HTR-8/SVneo (cell line): ENCODE measurements at regions not wholly inside any gene's neighbourhood (a gene's known extent, or its start where the extent isn't known, plus 50 kb on each side); places are given as distances from the start of the nearest gene placed in this dataset.

Experiments
- DNase-seq: peaks from one replicate; pipeline ENCODE4 v3.0.0; 2011; ENCODE audit warnings: low spot score, mixed read lengths; ENCODE audit not compliant: insufficient read length
- FAIRE-seq: peaks from 2 replicates; lab custom pipeline; 2011; peaks lifted over from hg19 to GRCh38; lab: Jason Lieb, UNC

GRCh38 chr4:30922625-30923024, 202.5 kb downstream of the PCDH7 start:
- FAIRE-seq (no peak), DNase-seq (no peak)

- DNase-seq (no peak), FAIRE-seq (no peak)
These were observed 204.3 kb downstream of the PCDH7 start for GRCh38 chr4:30924495-30924894.

- FAIRE-seq = no peak
- no peak for DNase-seq
These were observed 209.5 kb downstream of the PCDH7 start for GRCh38 chr4:30929649-30930048.

- FAIRE-seq = no peak
These were observed 210.1 kb downstream of the PCDH7 start for GRCh38 chr4:30930276-30930675.

GRCh38 chr4:30932581-30932980, 212.4 kb downstream of the PCDH7 start:
- FAIRE-seq (no peak), DNase-seq (no peak)

More at GRCh38 chr4:30930276-30930675, 210.1 kb downstream of the PCDH7 start:
- no peak for DNase-seq

GRCh38 chr4:30939069-30939468, 218.9 kb downstream of the PCDH7 start:
- no peak for FAIRE-seq
- no peak for DNase-seq

GRCh38 chr4:30939684-30940083, 219.5 kb downstream of the PCDH7 start:
- DNase-seq (no peak), FAIRE-seq (no peak)

GRCh38 chr4:30941641-30942040, 221.5 kb downstream of the PCDH7 start:
- no peak for FAIRE-seq
- no peak for DNase-seq

GRCh38 chr4:30943356-30943755, 223.2 kb downstream of the PCDH7 start:
- DNase-seq = no peak
- FAIRE-seq = no peak

- FAIRE-seq (no peak), DNase-seq (no peak)
These were observed 225.4 kb downstream of the PCDH7 start for GRCh38 chr4:30945586-30945985.

GRCh38 chr4:30946288-30946687, 226.1 kb downstream of the PCDH7 start:
- no peak for FAIRE-seq

GRCh38 chr4:30948653-30949052, 228.5 kb downstream of the PCDH7 start:
- no peak for DNase-seq
- FAIRE-seq = no peak

More at GRCh38 chr4:30946288-30946687, 226.1 kb downstream of the PCDH7 start:
- DNase-seq = no peak

- peak; percentile 14 for DNase-seq
- FAIRE-seq = no peak
These were observed 230.6 kb downstream of the PCDH7 start for GRCh38 chr4:30950737-30951136.

GRCh38 chr4:30952526-30953219, 232.5 kb downstream of the PCDH7 start:
- FAIRE-seq (no peak), DNase-seq (no peak)

- DNase-seq (no peak), FAIRE-seq (no peak)
These were observed 233.6 kb downstream of the PCDH7 start for GRCh38 chr4:30953799-30954198.

- no peak for FAIRE-seq
- DNase-seq = no peak
These were observed 236.7 kb downstream of the PCDH7 start for GRCh38 chr4:30956916-30957315.

- FAIRE-seq (no peak), DNase-seq (no peak)
These were observed 237.5 kb downstream of the PCDH7 start for GRCh38 chr4:30957706-30958105.

GRCh38 chr4:30959781-30960485, 239.8 kb downstream of the PCDH7 start:
- FAIRE-seq = no peak

GRCh38 chr4:30962939-30963338, 242.8 kb downstream of the PCDH7 start:
- no peak for DNase-seq
- FAIRE-seq = no peak

More at GRCh38 chr4:30959781-30960485, 239.8 kb downstream of the PCDH7 start:
- DNase-seq = no peak

GRCh38 chr4:30968926-30969325, 248.8 kb downstream of the PCDH7 start:
- DNase-seq = no peak
- no peak for FAIRE-seq

GRCh38 chr4:30972542-30972941, 252.4 kb downstream of the PCDH7 start:
- DNase-seq (no peak), FAIRE-seq (no peak)

- FAIRE-seq (no peak), DNase-seq (no peak)
These were observed 253.8 kb downstream of the PCDH7 start for GRCh38 chr4:30973993-30974392.
